HCT116 (cell line): ENCODE measurements at regions not wholly inside any gene's neighbourhood (a gene's known extent, or its start where the extent isn't known, plus 50 kb on each side); places are given as distances from the start of the nearest gene placed in this dataset.

Experiments
- ATAC-seq: fragments of 200-7000 bp; cut with Tn5 transposase; 2 replicates; pipeline ENCODE4 v1.9.1; 2020; ENCODE audit warnings: mild to moderate bottlenecking, moderate library complexity
- BruUV-seq: library from RNA; stranded (reverse); fragments of 400-500 nt; replicated peaks from 2 replicates; lab custom pipeline; 2021; lab: Mats Ljungman, UMichigan
- CTCF ChIA-PET: fragments of 300-600 bp; sonication (Branson Sonifier 250); formaldehyde crosslinking; loops from one replicate; lab custom pipeline; 2021; ENCODE audit warnings: antibody characterized with exemption; lab: Charles Lee
- POLR2A ChIA-PET: fragments of 300-600, 350-600 bp; sonication (Branson Sonifier 250); formaldehyde crosslinking; loops from one replicate; lab custom pipeline; 2021; ENCODE audit warnings: antibody characterized with exemption; lab: Charles Lee
- RAD21 ChIA-PET, 2 experiments: fragments of 300-600 bp; sonication (Branson Sonifier 250); formaldehyde crosslinking; loops; one replicate each; lab custom pipeline; 2023; ENCODE audit warnings: low total read pairs in 2 of 2; ENCODE audit not compliant: uncharacterized antibody in 2 of 2, unreplicated experiment in 2 of 2, low non-redundant PET in 1 of 2; lab: Charles Lee
- DNase-seq: peaks from one replicate; pipeline ENCODE4 v3.0.0-alpha.2; 2010; ENCODE audit warnings: low read depth, low spot score
- H2AFZ ChIP-seq: fragments of 200-600 bp; shearing (Covaris generic), sonication (generic); 2 replicates; pipeline ENCODE4 v1.6.1; 2017; ENCODE audit warnings: low read depth, mixed run types, mixed read lengths, antibody characterized with exemption, low read length; ENCODE audit not compliant: poor library complexity, severe bottlenecking
- H3K27ac ChIP-seq: 2 replicates; pipeline ENCODE4 v1.5.1; 2012; ENCODE audit warnings: low read depth, low read length
- H3K27me3 ChIP-seq: fragments of 200-600 bp; sonication (generic); 2 replicates; pipeline ENCODE4 v1.6.1; 2016; ENCODE audit warnings: mixed run types, low read length, mixed read lengths; ENCODE audit not compliant: insufficient read depth
- H3K36me3 ChIP-seq, 2 experiments: fragments of 200-500 bp in 1 of 2; fragments of 200-600 bp in 1 of 2; sonication (Bioruptor generic) in 1 of 2; sonication (generic) in 1 of 2; 2 replicates each; pipeline versions ENCODE4 v1.5.1 to v1.6.1; 2014 to 2016; ENCODE audit warnings: low read length in 2 of 2, inconsistent platforms in 1 of 2, mixed read lengths in 1 of 2, mixed run types in 1 of 2; ENCODE audit not compliant: insufficient read depth in 2 of 2, control insufficient read depth in 1 of 2
- H3K4me1 ChIP-seq, 2 experiments: fragments of 200-600 bp in 1 of 2; sonication (generic) in 1 of 2; 2 replicates each; pipeline versions ENCODE4 v1.5.1 to v1.6.1; 2012 to 2017; ENCODE audit warnings: low read length in 2 of 2, inconsistent platforms in 1 of 2, mild to moderate bottlenecking in 1 of 2, mixed read lengths in 1 of 2, mixed run types in 1 of 2, moderate library complexity in 1 of 2; ENCODE audit not compliant: insufficient read depth in 2 of 2, control insufficient read depth in 1 of 2
- H3K4me2 ChIP-seq: fragments of 200-600 bp; sonication (generic); 2 replicates; pipeline ENCODE4 v1.6.1; 2017; ENCODE audit warnings: mixed run types, low read length, mixed read lengths
- H3K4me3 ChIP-seq, 2 experiments: fragments of 200-600 bp in 1 of 2; sonication (generic) in 1 of 2; replicated peaks in 1 of 2; 2 replicates each; pipeline ENCODE4 v1.5.1; 2011 to 2016; ENCODE audit warnings: low read length in 2 of 2, control low read depth in 1 of 2, low read depth in 1 of 2, mild to moderate bottlenecking in 1 of 2, mixed read lengths in 1 of 2, mixed run types in 1 of 2
- H3K79me2 ChIP-seq: fragments of 200-600 bp; sonication (generic); 2 replicates; pipeline ENCODE4 v1.6.1; 2017; ENCODE audit warnings: mild to moderate bottlenecking, mixed run types, low read length, moderate library complexity, mixed read lengths; ENCODE audit not compliant: insufficient read depth
- H3K9ac ChIP-seq: fragments of 200-600 bp; sonication (generic); 2 replicates; pipeline ENCODE4 v1.6.1; 2016; ENCODE audit warnings: low read length, mixed read lengths
- H3K9me2 ChIP-seq: fragments of 200-600 bp; sonication (generic), shearing (Covaris generic); 2 replicates; pipeline ENCODE4 v1.6.1; 2017; ENCODE audit warnings: mixed run types, mild to moderate bottlenecking, moderate library complexity; ENCODE audit not compliant: insufficient read depth
- H3K9me3 ChIP-seq, 2 experiments: fragments of 200-500 bp in 1 of 2; fragments of 200-600 bp in 1 of 2; sonication (Bioruptor generic) in 1 of 2; sonication (generic) in 1 of 2; 2 replicates each; pipeline ENCODE4 v1.6.1; 2014 to 2017; ENCODE audit warnings: low read length in 2 of 2, mixed read lengths in 2 of 2, inconsistent platforms in 1 of 2, low read depth in 1 of 2, mild to moderate bottlenecking in 1 of 2, mixed run types in 1 of 2, moderate library complexity in 1 of 2; ENCODE audit not compliant: control insufficient read depth in 1 of 2, insufficient read depth in 1 of 2
- H4K20me1 ChIP-seq: fragments of 200-600 bp; sonication (generic), shearing (Covaris generic); 2 replicates; pipeline ENCODE4 v1.6.1; 2017; ENCODE audit warnings: mixed run types, mild to moderate bottlenecking, moderate library complexity; ENCODE audit not compliant: insufficient read depth
- CBX3 ChIP-seq: IDR thresholded peaks from 2 replicates; pipeline ENCODE4 v1.6.1; 2012; ENCODE audit warnings: low read depth
- CEBPB ChIP-seq: IDR thresholded peaks from 2 replicates; pipeline ENCODE4 v1.6.1; 2012; ENCODE audit warnings: low read depth
- EGR1 ChIP-seq: IDR thresholded peaks from 2 replicates; pipeline ENCODE4 v1.6.1; 2012; ENCODE audit warnings: low read depth
- EZH2 ChIP-seq: fragments of 200-600 bp; sonication (generic); IDR thresholded peaks from 2 replicates; pipeline ENCODE4 v1.6.1; 2017; ENCODE audit warnings: antibody characterized with exemption, mixed run types
- EZH2phosphoT487 ChIP-seq: fragments of 200-600 bp; IDR thresholded peaks from 2 replicates; pipeline ENCODE4 v1.6.1; 2018; ENCODE audit warnings: antibody characterized with exemption, borderline replicate concordance
- JUND ChIP-seq: IDR thresholded peaks from 2 replicates; pipeline ENCODE4 v1.6.1; 2012
- POLR2AphosphoS5 ChIP-seq: IDR thresholded peaks from 2 replicates; pipeline ENCODE4 v1.6.1; 2011; ENCODE audit warnings: mild to moderate bottlenecking, low read depth, low read length, moderate library complexity
- SIN3A ChIP-seq: IDR thresholded peaks from 2 replicates; pipeline ENCODE4 v1.6.1; 2012; ENCODE audit warnings: low read depth
- SP1 ChIP-seq: IDR thresholded peaks from 2 replicates; pipeline ENCODE4 v1.6.1; 2012; ENCODE audit warnings: low read depth
- SRF ChIP-seq: IDR thresholded peaks from 2 replicates; pipeline ENCODE4 v1.6.1; 2012; ENCODE audit warnings: low read depth
- TCF7L2 ChIP-seq: IDR thresholded peaks from 2 replicates; pipeline ENCODE4 v1.7.0; 2011; ENCODE audit warnings: borderline replicate concordance, inconsistent platforms; ENCODE audit not compliant: insufficient read depth, insufficient read length; ENCODE audit errors: extremely low read depth
- ZNF274 ChIP-seq: fragments of 200-500 bp; sonication (Bioruptor generic); IDR thresholded peaks from 2 replicates; pipeline ENCODE4 v1.6.1; 2014; ENCODE audit warnings: mild to moderate bottlenecking, low read depth, low read length, inconsistent platforms
- intact Hi-C: fragments of 100-400 bp; cut with micrococcal nuclease; formaldehyde crosslinking; loops from 2 replicates; pipeline ENCODE4 v1.10.0; 2022
- TF ChIP-seq, protein P1 (sequence below): IDR thresholded peaks from 2 replicates; pipeline ENCODE4 v1.6.1; 2011; ENCODE audit warnings: mild to moderate bottlenecking, low read length, moderate library complexity; ENCODE audit not compliant: insufficient replicate concordance; ENCODE audit errors: extremely low read depth
- TF ChIP-seq, protein P2 (sequence below), 3 experiments: fragments of 200-600 bp in 1 of 3; sonication (generic) in 1 of 3; IDR thresholded peaks in 2 of 3; conservative IDR thresholded peaks in 1 of 3; 2 replicates each; pipeline ENCODE4 v1.5.1; 2012 to 2017; ENCODE audit warnings: low read depth in 2 of 3, low read length in 2 of 3, antibody characterized with exemption in 1 of 3, borderline replicate concordance in 1 of 3, control low read depth in 1 of 3, mild to moderate bottlenecking in 1 of 3, mixed read lengths in 1 of 3, mixed run types in 1 of 3, moderate library complexity in 1 of 3; ENCODE audit not compliant: insufficient read depth in 1 of 3
- TF ChIP-seq, protein P3 (sequence below): IDR thresholded peaks from 2 replicates; pipeline ENCODE4 v1.6.1; 2012

DNA sequence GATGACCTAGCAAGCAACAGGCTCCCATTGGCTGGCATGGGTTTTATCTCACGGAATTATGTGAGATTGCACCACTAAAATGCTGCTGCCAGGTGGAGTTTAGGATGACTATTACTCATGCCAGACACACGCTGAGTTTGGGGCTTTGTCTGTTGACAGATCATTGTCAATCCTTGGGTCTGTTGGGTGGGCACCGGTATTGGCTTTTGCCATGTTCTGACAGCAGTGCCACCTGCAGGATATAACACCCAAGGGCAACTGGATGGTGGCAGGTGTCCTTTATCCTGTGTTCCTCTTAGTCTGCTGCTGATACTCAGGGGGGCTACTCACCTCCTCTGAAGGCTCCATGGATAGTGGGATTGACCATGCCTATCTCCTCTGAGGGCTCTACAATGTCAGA, 221.6 kb upstream of the DYNLRB2 start:
- no peaks in the 10 kb centered on the region for H3K36me3 ChIP-seq
- intact Hi-C loops = no loop called here
- ChIA-PET RAD21 (no interaction called here), CTCF (no interaction called here), POLR2A (no interaction called here)
- H4K20me1 ChIP-seq = no peaks in the 10 kb centered on the region
- DNase-seq (no peak), ATAC-seq (no peak)
- BruUV-seq = no TSS peak
- H3K9me3 ChIP-seq = peaks cover 34 to 51% of the 10 kb centered on the region in 2 experiments; a peak in 2 of 4 replicates
- H2AFZ ChIP-seq = no peak overlapping the region
- no peaks in the 10 kb centered on the region for H3K4me1 ChIP-seq
- no peak overlapping the region for H3K4me2 ChIP-seq
- no peak overlapping the region for H3K27ac ChIP-seq
- H3K4me3 ChIP-seq = no peak overlapping the region
- no peak for TF ChIP-seq CBX3
- TF ChIP-seq POLR2AphosphoS5 = no peak
- TF ChIP-seq, protein P1, sequence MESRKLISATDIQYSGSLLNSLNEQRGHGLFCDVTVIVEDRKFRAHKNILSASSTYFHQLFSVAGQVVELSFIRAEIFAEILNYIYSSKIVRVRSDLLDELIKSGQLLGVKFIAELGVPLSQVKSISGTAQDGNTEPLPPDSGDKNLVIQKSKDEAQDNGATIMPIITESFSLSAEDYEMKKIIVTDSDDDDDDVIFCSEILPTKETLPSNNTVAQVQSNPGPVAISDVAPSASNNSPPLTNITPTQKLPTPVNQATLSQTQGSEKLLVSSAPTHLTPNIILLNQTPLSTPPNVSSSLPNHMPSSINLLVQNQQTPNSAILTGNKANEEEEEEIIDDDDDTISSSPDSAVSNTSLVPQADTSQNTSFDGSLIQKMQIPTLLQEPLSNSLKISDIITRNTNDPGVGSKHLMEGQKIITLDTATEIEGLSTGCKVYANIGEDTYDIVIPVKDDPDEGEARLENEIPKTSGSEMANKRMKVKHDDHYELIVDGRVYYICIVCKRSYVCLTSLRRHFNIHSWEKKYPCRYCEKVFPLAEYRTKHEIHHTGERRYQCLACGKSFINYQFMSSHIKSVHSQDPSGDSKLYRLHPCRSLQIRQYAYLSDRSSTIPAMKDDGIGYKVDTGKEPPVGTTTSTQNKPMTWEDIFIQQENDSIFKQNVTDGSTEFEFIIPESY = no peak
- TF ChIP-seq ZNF274 = no peak
- no peak for TF ChIP-seq SIN3A
- TF ChIP-seq, protein P2, sequence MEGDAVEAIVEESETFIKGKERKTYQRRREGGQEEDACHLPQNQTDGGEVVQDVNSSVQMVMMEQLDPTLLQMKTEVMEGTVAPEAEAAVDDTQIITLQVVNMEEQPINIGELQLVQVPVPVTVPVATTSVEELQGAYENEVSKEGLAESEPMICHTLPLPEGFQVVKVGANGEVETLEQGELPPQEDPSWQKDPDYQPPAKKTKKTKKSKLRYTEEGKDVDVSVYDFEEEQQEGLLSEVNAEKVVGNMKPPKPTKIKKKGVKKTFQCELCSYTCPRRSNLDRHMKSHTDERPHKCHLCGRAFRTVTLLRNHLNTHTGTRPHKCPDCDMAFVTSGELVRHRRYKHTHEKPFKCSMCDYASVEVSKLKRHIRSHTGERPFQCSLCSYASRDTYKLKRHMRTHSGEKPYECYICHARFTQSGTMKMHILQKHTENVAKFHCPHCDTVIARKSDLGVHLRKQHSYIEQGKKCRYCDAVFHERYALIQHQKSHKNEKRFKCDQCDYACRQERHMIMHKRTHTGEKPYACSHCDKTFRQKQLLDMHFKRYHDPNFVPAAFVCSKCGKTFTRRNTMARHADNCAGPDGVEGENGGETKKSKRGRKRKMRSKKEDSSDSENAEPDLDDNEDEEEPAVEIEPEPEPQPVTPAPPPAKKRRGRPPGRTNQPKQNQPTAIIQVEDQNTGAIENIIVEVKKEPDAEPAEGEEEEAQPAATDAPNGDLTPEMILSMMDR (IDR thresholded peaks at IDR 0.05 in 2 of 3, conservative IDR thresholded peaks at IDR 0.05 in 1 of 3; ENCODE audit: borderline replicate concordance in 1 of 3, insufficient read depth in 1 of 3, low read depth in 2 of 3, low read length in 2 of 3) = no peak
- TF ChIP-seq EZH2 = no peak
- TF ChIP-seq EGR1 = no peak
- no peak for TF ChIP-seq CEBPB
- no peak for TF ChIP-seq EZH2phosphoT487
- no peak for TF ChIP-seq TCF7L2
- no peak for TF ChIP-seq JUND
- TF ChIP-seq SP1 = no peak
- no peak for TF ChIP-seq SRF
- TF ChIP-seq, protein P3, sequence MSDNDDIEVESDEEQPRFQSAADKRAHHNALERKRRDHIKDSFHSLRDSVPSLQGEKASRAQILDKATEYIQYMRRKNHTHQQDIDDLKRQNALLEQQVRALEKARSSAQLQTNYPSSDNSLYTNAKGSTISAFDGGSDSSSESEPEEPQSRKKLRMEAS = no peak
- no peak overlapping the region for H3K9ac ChIP-seq
- H3K9me2 ChIP-seq = no peaks in the 10 kb centered on the region
- H3K27me3 ChIP-seq = no peaks in the 10 kb centered on the region
- H3K79me2 ChIP-seq = no peaks in the 10 kb centered on the region
